Neural cell (in vitro differentiated cells): ENCODE measurements at regions not wholly inside any gene's neighbourhood (a gene's known extent, or its start where the extent isn't known, plus 50 kb on each side); places are given as distances from the start of the nearest gene placed in this dataset.

Experiments
- H2AFZ ChIP-seq: fragments of 200-600, 300-800 bp; sonication (generic), shearing (Covaris generic); 2 replicates; pipeline ENCODE4 v1.6.0; 2014; ENCODE audit warnings: low read depth, mild to moderate bottlenecking, antibody characterized with exemption, low read length, moderate library complexity
- H3F3A ChIP-seq: fragments of 200-600 bp; shearing (Covaris generic); 2 replicates; pipeline ENCODE4 v1.6.1; 2016; ENCODE audit warnings: mild to moderate bottlenecking, moderate library complexity, mixed read lengths, antibody characterized with exemption, low read length; ENCODE audit not compliant: insufficient read depth, poor library complexity, severe bottlenecking
- H3K27ac ChIP-seq: fragments of 200-600, 300-800 bp; sonication (generic), shearing (Covaris generic); 2 replicates; pipeline ENCODE4 v1.5.1; 2014; ENCODE audit warnings: mild to moderate bottlenecking, low read length, moderate library complexity
- H3K27me3 ChIP-seq: fragments of 300-800, 200-600 bp; sonication (generic), shearing (Covaris generic); 2 replicates; pipeline ENCODE4 v1.6.0; 2014; ENCODE audit warnings: mild to moderate bottlenecking, low read depth, low read length, moderate library complexity; ENCODE audit not compliant: insufficient read depth
- H3K36me3 ChIP-seq: fragments of 300-800, 200-600 bp; sonication (generic), shearing (Covaris generic); 2 replicates; pipeline ENCODE4 v1.5.1; 2014; ENCODE audit warnings: mild to moderate bottlenecking, antibody characterized with exemption, low read length, moderate library complexity; ENCODE audit not compliant: insufficient read depth
- H3K4me2 ChIP-seq: fragments of 300-800, 200-600 bp; sonication (generic), shearing (Covaris generic); 2 replicates; pipeline ENCODE4 v1.6.0; 2014; ENCODE audit warnings: mild to moderate bottlenecking, low read length
- H3K4me3 ChIP-seq: fragments of 300-800, 200-600 bp; sonication (generic), shearing (Covaris generic); 2 replicates; pipeline ENCODE4 v1.5.1; 2014; ENCODE audit warnings: mild to moderate bottlenecking, low read length, moderate library complexity
- H3K79me2 ChIP-seq: fragments of 200-600 bp; shearing (Covaris generic); replicated peaks from 2 replicates; pipeline ENCODE4 v1.6.0; 2014; ENCODE audit warnings: mild to moderate bottlenecking, low read length, moderate library complexity; ENCODE audit not compliant: insufficient read depth
- H3K9ac ChIP-seq: fragments of 300-800, 200-600 bp; sonication (generic), shearing (Covaris generic); 2 replicates; pipeline ENCODE4 v1.6.1; 2016; ENCODE audit warnings: mild to moderate bottlenecking, low read length, mixed read lengths
- H3K9me2 ChIP-seq: fragments of 200-600 bp; shearing (Covaris generic); 2 replicates; pipeline ENCODE4 v1.6.1; 2016; ENCODE audit warnings: mild to moderate bottlenecking, low read length, mixed read lengths; ENCODE audit not compliant: insufficient read depth
- H3K9me3 ChIP-seq: fragments of 200-600, 300-800 bp; sonication (generic), shearing (Covaris generic); 2 replicates; pipeline ENCODE4 v1.6.1; 2016; ENCODE audit warnings: mild to moderate bottlenecking, mixed run types, low read length, moderate library complexity, mixed read lengths
- H4K20me1 ChIP-seq: fragments of 200-600 bp; shearing (Covaris generic); 2 replicates; pipeline ENCODE4 v1.6.1; 2016; ENCODE audit warnings: mild to moderate bottlenecking, mixed run types; ENCODE audit not compliant: insufficient read depth
- CTCF ChIP-seq: fragments of 450-650 bp; IDR thresholded peaks from 2 replicates; pipeline ENCODE4 v1.5.1; 2014; ENCODE audit warnings: antibody characterized with exemption, mild to moderate bottlenecking, moderate library complexity; ENCODE audit not compliant: poor library complexity, severe bottlenecking
- EP300 ChIP-seq: fragments of 450-650 bp; conservative IDR thresholded peaks from 2 replicates; pipeline ENCODE4 v1.6.1; 2014; ENCODE audit warnings: antibody characterized with exemption, mild to moderate bottlenecking, moderate library complexity; ENCODE audit not compliant: poor library complexity, severe bottlenecking
- EZH2 ChIP-seq: fragments of 200-600, 300-800 bp; shearing (Covaris generic), sonication (generic); IDR thresholded peaks from 2 replicates; pipeline ENCODE4 v1.6.1; 2014; ENCODE audit warnings: antibody characterized with exemption, low read length, borderline replicate concordance, mild to moderate bottlenecking; ENCODE audit not compliant: insufficient read depth, poor library complexity, severe bottlenecking
- MXI1 ChIP-seq: fragments of 450-650 bp; conservative IDR thresholded peaks from 2 replicates; pipeline ENCODE4 v1.6.1; 2014; ENCODE audit warnings: antibody characterized with exemption, mild to moderate bottlenecking; ENCODE audit not compliant: poor library complexity, severe bottlenecking
- POLR2AphosphoS5 ChIP-seq: IDR thresholded peaks from 2 replicates; pipeline ENCODE4 v1.6.1; 2012
- RAD21 ChIP-seq: fragments of 450-650 bp; conservative IDR thresholded peaks from 2 replicates; pipeline ENCODE4 v1.6.1; 2014; ENCODE audit warnings: antibody characterized with exemption, mild to moderate bottlenecking, moderate library complexity
- REST ChIP-seq: IDR thresholded peaks from 2 replicates; pipeline ENCODE4 v1.6.1; 2012; ENCODE audit warnings: borderline replicate concordance
- SMC3 ChIP-seq: fragments of 450-650 bp; conservative IDR thresholded peaks from 2 replicates; pipeline ENCODE4 v1.6.1; 2014; ENCODE audit warnings: antibody characterized with exemption, mild to moderate bottlenecking, moderate library complexity; ENCODE audit not compliant: poor library complexity
- TAF1 ChIP-seq: IDR thresholded peaks from 2 replicates; pipeline ENCODE4 v1.6.1; 2012; ENCODE audit warnings: low read depth

GRCh38 chr16:86930001-86930400 is 351.7 kb downstream of the FOXL1 start:
- no peak overlapping the region for H3K4me2 ChIP-seq
- H3K4me3 ChIP-seq, result no peak overlapping the region
- no peak overlapping the region for H2AFZ ChIP-seq
- no peaks in the 10 kb centered on the region for H3K36me3 ChIP-seq
- TF ChIP-seq CTCF, result no peak
- TF ChIP-seq TAF1, result no peak
- no peak for TF ChIP-seq SMC3
- TF ChIP-seq EZH2, result no peak
- no peak for TF ChIP-seq MXI1
- no peak for TF ChIP-seq REST
- TF ChIP-seq EP300, result no peak
- TF ChIP-seq POLR2AphosphoS5, result no peak
- no peak for TF ChIP-seq RAD21
- no peak overlapping the region for H3K27ac ChIP-seq
- no peak overlapping the region for H3K9ac ChIP-seq
- H3F3A ChIP-seq, result no peaks in the 10 kb centered on the region
- H3K9me3 ChIP-seq, result no peaks in the 10 kb centered on the region
- H4K20me1 ChIP-seq, result no peaks in the 10 kb centered on the region
- H3K9me2 ChIP-seq, result no peaks in the 10 kb centered on the region
- H3K79me2 ChIP-seq, result no peaks in the 10 kb centered on the region
- H3K27me3 ChIP-seq, result no peaks in the 10 kb centered on the region

GRCh38 chr16:86930663-86931373 is 352.5 kb downstream of the FOXL1 start:
- Histone ChIP-seq H2AFZ (no peak overlapping the region), H3K27me3 (no peaks in the 10 kb centered on the region), H3F3A (no peaks in the 10 kb centered on the region), H3K79me2 (no peaks in the 10 kb centered on the region), H3K9ac (no peak overlapping the region), H3K4me2 (no peak overlapping the region), H4K20me1 (no peaks in the 10 kb centered on the region), H3K9me3 (no peaks in the 10 kb centered on the region), H3K9me2 (no peaks in the 10 kb centered on the region), H3K36me3 (no peaks in the 10 kb centered on the region), H3K4me3 (no peak overlapping the region), H3K27ac (no peak overlapping the region)
- TF ChIP-seq RAD21 (no peak), POLR2AphosphoS5 (no peak), EZH2 (no peak), CTCF (no peak), REST (no peak), TAF1 (no peak), EP300 (no peak), MXI1 (no peak), SMC3 (no peak)
